HG02759 (cell line): ENCODE measurements at regions not wholly inside any gene's neighbourhood (a gene's known extent, or its start where the extent isn't known, plus 50 kb on each side); places are given as distances from the start of the nearest gene placed in this dataset.

Experiments
- ATAC-seq: cut with Tn5 transposase; IDR thresholded peaks from one replicate; pipeline ENCODE4 v1.9.1; 2021; ENCODE audit warnings: mild to moderate bottlenecking, moderate library complexity; ENCODE audit not compliant: unreplicated experiment

- ATAC-seq, result no peak
These were observed 60.6 kb upstream of the CD34 start for GRCh38 chr1:207971331-207972219.

DNA sequence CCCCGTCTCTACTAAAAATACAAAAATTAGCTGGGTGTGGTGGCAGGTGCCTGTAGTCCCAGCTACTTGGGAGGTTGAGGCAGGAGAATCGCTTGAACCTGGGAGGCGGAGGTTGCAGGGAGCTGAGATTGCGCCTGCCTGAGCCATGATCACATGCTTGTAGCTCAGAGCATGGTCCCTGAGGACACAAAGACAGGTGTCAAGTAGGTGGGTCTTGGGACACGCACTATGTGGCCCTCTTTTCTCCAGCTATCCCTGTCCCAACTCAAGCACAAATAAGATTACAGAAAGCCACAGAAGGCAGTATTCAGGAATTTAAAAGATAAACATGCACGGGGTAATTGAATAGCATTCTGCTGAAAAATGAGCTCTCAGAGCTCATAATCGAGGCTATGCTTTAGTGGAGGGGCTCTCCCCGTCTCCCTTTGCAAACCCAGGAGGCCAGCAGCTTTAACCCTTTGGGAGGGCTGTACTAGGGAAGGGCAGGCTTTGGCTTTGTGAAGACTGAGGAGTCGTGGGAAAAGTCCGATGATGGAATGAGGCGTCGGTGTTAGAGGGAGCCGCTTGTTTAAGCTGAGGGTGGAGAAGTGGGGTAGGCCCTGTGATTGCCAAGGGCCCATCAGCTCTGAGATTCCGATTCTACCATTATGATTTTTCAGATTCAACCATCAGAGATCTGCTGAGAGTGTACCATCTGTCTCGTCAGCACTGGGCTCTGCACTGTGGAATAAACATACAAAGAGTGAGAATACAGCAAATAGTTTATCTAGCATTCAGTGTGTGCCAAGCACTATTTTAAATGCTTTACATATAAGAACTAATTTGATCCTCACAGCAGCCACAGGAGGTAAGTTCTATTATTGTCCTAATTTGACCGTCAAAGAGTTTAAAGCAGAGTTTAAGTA is 59.7 kb upstream of the CD34 start:
- ATAC-seq, result no peak

- ATAC-seq, result no peak
These were observed 58.6 kb upstream of the CD34 start for GRCh38 chr1:207969528-207969927.

DNA sequence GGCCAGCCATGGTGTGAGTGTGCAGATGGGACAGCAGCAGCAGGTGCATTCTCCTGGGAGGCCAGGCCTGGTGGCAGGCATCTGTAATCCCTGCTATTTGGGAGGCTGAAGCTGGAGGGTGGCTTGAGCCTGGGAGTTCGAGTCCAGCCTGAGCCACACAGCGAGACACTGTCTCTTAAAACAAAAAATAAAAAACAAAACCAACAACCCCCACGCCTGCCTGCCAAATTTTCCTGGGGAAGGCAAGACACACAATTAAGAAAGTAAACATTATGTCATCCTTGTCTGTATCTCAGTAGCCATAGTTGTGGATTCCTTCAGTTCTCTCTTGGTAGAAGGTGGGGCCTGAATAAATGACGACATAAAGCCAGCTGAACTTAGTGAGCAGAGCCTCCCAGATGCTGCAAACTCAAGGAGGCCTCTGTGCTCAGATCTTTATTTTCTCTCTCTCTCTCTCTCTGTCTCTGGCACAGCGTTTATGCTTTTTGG is 57.6 kb upstream of the CD34 start:
- ATAC-seq, result no peak

- no peak for ATAC-seq
These were observed 56.8 kb upstream of the CD34 start for GRCh38 chr1:207967703-207968102.

DNA sequence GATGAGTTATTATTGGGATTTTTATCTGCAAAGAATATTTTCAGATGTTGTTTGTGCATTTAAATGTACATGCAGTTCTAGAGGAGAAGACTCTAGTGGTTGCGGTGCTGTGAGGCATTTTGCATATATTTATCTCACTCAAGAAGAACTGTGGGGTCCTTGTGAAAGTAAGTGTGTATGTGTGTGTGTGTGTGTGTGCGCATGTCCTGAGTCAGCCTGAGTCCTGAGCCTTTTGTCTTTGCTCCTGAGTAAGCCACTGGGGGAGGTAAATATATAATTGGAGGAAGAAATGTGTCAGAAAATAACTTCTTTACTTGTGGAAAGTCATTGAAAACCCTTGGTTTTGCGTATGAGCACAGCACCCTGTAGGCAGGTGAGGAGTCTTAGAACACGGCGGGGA is 55.6 kb upstream of the CD34 start:
- no peak for ATAC-seq

DNA sequence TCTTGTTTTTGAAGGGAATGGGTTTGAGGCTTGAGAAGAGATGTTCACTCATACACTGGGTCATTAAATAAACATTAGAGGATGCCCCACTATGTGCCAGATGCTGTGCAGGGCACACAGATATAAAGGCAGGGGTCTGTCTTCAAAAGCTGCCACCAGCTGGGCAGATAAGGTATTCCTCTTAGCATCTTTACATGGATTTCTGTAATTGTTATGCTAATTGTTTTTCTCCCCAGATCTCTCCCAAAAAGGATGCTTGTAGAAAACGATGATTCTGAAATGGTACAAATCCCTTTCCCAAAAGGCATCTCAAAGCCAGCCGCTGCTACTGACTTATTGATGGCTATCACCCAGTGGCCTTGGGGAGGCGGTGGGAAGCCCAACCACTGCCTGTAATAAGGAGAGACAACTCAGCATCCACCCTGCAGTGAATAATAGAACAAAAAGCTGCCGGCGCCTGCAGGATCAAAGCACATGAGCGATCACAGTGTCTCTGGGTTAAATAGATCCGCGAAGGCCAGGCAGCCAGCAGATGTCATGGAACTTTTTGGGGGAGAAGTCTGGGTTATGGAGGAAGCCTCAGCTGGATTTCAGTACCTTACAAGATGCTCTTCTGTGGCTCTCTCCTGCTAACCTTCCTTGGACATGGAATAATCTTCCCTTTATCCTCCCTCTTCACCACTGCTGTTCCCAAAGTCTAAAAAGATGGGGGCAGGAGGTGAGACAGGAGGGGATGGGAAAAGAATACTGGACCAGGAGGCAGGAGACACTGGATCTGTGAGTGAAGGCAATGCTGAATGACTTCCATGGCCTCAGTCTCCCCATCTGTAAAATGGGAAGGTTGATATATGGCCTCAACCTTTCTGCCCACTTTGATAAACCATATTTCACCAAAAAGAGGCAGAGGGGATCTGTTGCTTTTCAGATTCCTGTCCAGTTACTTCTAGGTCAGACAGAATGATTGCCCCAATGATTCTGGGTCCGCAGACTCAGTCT is 54.8 kb upstream of the CD34 start:
- ATAC-seq, result no peak

- ATAC-seq, result no peak
These were observed 53.5 kb upstream of the CD34 start for GRCh38 chr1:207964195-207964966.

DNA sequence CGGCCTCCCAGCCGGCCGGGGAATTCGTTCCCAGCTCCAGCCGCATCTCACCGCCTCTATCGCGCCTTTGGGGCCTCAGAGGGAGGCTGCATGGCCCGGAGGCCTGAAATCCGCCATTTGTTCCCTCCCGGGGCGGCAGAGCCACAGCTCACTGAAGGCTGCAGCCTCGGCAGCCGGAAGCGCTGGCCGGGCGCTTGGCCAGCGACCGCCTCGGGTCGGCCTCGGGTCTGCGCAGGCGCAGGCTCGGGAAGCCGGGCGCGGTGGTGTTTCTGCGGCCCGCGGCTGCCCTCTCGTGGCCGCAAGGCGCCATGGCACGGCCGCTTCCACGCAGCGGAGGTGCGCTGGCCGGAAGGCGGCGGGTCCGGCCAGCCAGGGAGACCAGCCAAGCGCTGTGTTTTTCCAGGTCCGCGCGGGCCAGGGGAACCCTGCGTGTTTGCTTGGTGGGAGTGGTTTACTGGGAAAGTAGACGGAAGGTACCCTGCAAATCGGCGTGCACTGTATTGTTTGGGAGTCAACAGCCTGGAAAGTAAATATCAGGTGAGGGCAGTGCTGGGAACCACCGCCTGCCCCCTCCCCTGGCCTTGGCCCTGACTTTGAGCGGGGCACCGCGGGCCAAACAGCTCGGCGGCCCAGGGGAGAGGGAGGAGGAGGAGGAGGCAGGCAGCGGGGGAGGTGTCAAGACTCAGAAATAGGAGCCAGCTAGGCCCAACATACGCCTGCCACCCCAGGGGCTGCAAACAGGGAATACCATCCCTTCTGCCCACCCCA is 52.7 kb upstream of the CD34 start:
- ATAC-seq, result peak; percentile 92

DNA sequence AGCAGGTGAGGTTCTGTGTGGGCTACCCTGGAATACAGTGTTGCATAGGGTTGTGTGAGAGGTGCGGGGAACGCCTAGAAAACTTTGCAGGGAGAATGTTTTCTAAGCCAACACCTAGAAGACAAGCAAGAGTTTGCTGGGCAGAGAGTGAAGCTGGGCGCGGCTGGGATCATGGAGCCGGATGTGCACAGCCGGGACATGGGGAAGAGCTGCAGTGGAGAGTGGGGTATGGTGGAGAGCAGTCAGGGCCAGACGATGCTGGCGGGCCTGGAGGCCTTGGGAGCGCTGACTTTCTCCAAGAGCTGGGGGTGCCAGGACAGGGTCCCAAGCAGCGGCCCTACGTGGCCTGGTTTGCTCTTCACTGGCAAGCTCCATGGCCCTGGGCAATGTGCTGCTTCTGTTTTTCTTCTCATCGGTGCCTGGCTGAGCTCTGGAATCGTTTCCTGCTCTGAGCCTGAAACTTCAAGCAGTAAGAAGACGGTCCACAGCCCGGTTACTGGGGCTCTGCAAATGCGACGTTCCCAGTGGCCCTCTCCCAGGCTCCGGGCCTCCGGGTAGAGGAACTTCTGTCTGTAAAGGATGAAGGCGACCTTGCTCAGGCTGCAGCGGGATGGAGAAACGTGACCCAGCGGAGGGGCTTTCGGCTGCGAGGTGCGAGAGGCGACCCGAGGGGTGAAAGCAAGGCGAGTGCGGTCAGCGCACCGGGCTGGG is 51.9 kb upstream of the CD34 start:
- peak; percentile 39 for ATAC-seq
